ENCODE measurements at regions not wholly inside any gene's neighbourhood (a gene's known extent, or its start where the extent isn't known, plus 50 kb on each side); places are given as distances from the start of the nearest gene placed in this dataset.

DNA sequence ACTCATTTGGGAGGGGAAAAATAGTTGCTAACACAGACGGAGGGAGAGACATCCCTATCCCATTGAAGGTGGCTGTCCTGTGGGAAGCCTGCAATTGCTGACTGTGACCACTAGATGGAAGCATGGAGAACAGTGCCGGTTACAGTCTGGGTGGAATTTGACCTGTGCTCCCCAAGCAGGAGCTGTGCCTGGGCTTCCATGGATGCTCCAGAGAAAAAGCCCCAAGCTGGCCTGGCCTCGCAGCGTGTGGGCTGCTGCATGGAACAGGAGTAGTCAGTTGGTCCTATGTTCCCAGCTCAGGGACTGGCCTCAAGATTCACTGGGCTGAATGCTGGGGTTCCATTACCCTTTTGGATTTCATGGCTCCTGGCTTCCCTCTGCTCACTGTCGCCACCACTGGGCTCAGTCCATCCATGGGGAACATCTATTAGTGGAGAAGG lies 116.3 kb upstream of the CHD6 start (continued):
- TF ChIP-seq ASH2L (IDR thresholded peaks at IDR 0.05; ENCODE audit: insufficient read length, low read depth, low read length): no peak
- TF ChIP-seq DNMT3B (CRISPR knock-in tag; conservative IDR thresholded peaks at IDR 0.05): no peak
- TF ChIP-seq ZNF34 (CRISPR knock-in tag; IDR thresholded peaks at IDR 0.05; ENCODE audit: borderline replicate concordance): no peak
- no peak for TF ChIP-seq NPAS2 (CRISPR knock-in tag; IDR thresholded peaks at IDR 0.05; ENCODE audit: borderline replicate concordance)
- TF ChIP-seq ZBTB20 (CRISPR knock-in tag; IDR thresholded peaks at IDR 0.05; ENCODE audit: borderline replicate concordance, low read depth): no peak
- TF ChIP-seq ZNF207 (IDR thresholded peaks at IDR 0.05; ENCODE audit: borderline replicate concordance): no peak
- TF ChIP-seq ZNF318 (CRISPR knock-in tag; IDR thresholded peaks at IDR 0.05): no peak
- TF ChIP-seq ZNF792 (CRISPR knock-in tag; IDR thresholded peaks at IDR 0.05): 0 out of 2 replicates have a peak, but pooled peaks have one; percentile 33
- TF ChIP-seq KLF12 (CRISPR knock-in tag; IDR thresholded peaks at IDR 0.05; ENCODE audit: borderline replicate concordance): no peak
- TF ChIP-seq GPN1 (CRISPR knock-in tag; IDR thresholded peaks at IDR 0.05; ENCODE audit: borderline replicate concordance): no peak
- no peak for TF ChIP-seq KDM4B (CRISPR knock-in tag; IDR thresholded peaks at IDR 0.05)
- no peak for TF ChIP-seq ZNF329 (CRISPR knock-in tag; IDR thresholded peaks at IDR 0.05; ENCODE audit: low read depth)
- 0 out of 2 replicates have a peak, but pooled peaks have one; percentile 43 for TF ChIP-seq SMAD3 (CRISPR knock-in tag; IDR thresholded peaks at IDR 0.05)
- TF ChIP-seq ZFP37 (CRISPR knock-in tag; IDR thresholded peaks at IDR 0.05; ENCODE audit: borderline replicate concordance): 0 out of 2 replicates have a peak, but pooled peaks have one; percentile 24
- no peak for TF ChIP-seq ZNF382 (CRISPR knock-in tag; IDR thresholded peaks at IDR 0.05; ENCODE audit: borderline replicate concordance)
- no peak for TF ChIP-seq ZNF549 (CRISPR knock-in tag; IDR thresholded peaks at IDR 0.05)
- no peak for TF ChIP-seq YEATS4 (CRISPR knock-in tag; IDR thresholded peaks at IDR 0.05; ENCODE audit: borderline replicate concordance)
- no peak for TF ChIP-seq KDM1A (CRISPR knock-in tag; IDR thresholded peaks at IDR 0.05)
- no peak for TF ChIP-seq PRDM15 (CRISPR knock-in tag; IDR thresholded peaks at IDR 0.05)
- no peak for TF ChIP-seq HMGA1 (CRISPR knock-in tag; conservative IDR thresholded peaks at IDR 0.05)
- TF ChIP-seq TP53 (CRISPR knock-in tag; conservative IDR thresholded peaks at IDR 0.05): no peak
